NCI-H748 (cell line): ENCODE measurements at regions not wholly inside any gene's neighbourhood (a gene's known extent, or its start where the extent isn't known, plus 50 kb on each side); places are given as distances from the start of the nearest gene placed in this dataset.
"Not testable (repeated sequence)": the region's sequence is repeated elsewhere in the genome, so short reads cannot be mapped to it uniquely, and the experiment has no call there.

ENCODE experiments used
- DNase-seq: peaks from one replicate; lab custom pipeline; 2025; ENCODE audit not compliant: unreplicated experiment; lab: John Stamatoyannopoulos, UW

DNA sequence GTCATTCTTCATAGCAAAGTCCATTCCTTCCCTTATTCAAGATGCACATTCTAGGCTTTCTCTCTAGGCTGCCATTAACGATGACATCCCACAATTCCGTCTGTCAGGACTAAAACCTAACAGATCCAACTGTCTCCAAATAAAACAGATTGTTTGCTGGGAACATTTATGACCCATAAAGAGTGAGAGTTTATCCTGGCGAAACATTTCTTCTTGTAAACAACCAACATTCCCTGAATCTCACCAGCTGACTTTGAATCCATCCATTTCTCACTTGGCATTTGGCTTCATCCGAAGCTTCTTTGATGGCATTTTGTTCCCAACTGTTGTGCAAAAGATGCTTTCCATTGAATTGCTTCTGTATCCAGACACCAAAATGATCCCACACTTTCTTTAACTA is 93.1 kb downstream of the OLIG3 start:
- no peak for DNase-seq

DNA sequence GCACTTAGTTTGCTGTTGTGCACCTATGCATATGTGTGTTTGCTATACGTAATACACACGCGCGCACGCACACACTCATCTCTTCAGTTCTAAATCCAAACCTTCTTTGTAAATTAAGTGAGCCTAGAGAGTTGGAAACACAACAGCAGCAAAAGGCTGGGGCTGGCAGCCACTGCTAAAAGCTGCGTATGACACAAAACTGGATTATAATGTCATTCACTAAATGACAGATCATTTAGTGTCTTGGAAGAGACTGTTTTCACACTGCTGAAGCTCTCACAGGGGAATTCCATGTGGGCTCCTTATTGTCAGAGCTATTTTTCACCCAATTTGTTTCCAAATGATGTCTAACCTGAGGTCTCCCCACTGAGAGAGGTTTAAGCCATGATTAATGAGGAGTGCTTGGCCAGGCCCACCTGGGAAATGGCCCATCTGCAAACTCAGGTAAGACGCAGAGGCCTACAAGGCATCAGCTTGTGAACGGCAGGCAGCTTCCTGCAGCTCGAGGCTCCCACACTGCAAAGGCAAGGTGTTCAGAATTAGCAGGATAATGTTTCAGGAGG is 94.2 kb downstream of the OLIG3 start:
- DNase-seq = peak; percentile 26

DNA sequence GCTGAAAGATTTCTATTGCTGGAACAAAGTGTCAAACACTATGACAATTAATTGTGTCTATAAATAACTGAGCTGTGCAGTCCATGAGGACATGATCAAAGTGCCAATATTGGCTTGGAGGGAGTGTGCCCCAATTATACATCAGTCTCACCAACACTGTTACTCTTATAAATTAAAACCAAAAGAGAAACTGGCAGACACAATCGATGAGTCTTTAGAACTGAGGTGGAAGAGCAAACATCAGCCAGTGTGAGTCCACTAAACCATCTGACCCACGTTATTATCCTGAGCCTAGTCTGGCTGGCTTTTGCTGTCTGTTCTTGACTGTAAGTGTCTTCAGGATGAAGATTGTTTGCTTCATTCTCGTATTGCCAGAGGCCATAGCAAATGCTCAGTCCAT is 98.9 kb downstream of the OLIG3 start:
- DNase-seq = peak; percentile 24

DNA sequence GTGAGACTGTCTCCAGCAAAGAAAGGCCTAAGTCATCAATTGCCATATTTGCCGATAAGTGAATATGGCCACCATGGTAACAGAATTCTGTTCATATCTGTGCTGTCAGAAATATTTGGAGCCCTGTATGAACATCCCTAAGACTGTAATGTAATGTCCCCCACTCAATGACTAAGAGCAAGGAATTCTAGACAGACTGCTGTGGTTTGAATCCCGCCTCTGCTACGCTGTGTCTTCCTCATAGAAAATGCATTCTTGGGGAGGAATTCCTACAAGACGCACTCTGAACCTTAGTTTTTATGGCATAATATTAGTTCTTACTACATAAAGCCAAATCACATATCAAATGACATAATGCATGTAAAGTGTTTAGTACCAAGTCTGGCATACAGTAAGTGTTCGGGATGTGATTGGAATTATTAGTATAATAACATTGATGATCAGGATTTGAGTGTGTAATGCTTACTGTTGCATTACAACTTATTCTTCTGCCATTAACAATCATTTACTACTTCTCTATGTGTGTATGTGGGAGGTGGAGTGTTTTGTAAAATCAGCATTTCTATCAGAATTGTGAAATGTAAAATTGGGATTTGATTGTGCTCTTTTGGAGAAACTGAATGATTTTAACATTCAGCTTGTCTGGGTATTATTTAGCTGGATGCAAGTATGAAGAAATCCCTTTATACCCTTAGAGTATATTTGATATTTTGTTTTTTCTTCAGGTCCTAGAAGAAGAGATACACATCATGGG is 103.0 kb downstream of the OLIG3 start:
- DNase-seq = no peak

DNA sequence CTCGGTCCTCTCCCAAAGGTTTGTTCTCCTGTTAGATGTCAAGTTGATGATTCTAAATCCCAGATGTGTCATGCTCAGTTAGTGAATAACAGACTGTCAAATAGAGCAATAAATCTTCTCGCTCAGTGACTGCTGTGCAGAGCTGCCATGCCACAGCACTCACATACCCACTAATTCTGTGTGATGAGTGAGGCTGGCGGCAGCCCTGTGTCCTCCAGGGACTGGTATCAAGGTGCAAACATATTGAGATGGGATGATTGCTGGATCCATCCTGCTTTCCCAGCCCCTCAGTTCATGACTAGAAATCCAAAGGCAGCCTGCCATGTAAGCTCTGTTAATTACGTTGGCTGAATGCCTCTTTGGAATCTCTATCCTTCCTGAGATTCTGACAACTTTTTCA is 103.9 kb downstream of the OLIG3 start:
- peak; percentile 29 for DNase-seq

DNA sequence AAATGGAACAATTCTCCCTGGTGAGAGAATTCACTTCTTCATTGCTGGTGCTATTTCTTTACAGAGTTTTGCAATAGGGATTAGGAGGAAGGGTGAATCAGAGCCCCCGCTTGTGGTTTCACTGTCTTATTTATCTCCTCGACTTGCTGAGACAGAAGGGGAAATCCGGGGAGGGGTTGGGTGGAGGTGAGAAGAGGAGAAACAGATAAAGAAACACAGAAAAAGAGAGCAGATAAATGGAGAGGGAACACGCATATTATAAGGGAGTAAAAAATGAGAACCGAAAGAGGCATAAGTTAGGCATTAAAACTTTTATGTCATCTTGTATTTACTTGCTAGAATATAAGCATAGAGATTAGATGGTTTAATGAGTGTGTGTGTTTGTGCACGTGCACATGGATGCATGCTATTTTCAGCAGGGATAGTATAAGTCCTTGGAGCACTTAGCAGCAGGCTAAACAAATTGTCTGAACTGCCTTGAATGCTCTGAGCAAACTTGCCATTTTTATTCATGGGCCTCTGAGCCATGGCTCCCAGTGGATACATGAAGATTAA is 105.0 kb downstream of the OLIG3 start:
- no peak for DNase-seq

DNA sequence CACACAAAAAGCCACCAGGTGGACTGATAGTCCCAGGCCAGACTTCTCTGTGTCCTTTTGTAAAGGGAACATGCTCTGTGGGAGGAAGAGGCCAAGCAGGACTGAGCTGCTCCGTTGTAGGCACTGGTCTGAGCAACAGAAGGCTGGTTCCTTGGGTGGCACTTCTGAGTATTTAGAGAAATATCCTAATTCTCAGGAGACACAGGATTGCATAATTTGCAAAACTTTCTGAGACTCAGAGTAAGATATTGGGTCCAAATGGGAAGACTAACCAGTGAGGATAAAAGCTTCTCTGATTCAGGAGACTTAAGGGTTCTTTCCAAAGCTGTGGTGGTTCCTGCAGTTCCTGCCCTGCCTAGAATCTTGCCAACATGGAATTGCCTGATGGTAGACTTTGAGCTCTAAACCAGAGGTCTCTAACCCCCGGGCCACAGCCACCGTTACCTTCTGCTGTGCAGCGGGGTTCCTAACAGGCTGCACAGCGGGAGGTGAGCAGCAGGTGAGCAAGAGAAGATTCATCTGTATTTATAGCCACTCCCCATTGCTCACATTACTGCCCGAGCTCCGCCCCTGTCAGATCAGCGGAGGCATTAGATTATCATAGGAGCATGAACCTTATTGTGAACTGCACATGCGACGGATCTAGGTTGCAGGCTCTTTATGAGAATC is 107.0 kb downstream of the OLIG3 start:
- DNase-seq = peak; percentile 65

DNA sequence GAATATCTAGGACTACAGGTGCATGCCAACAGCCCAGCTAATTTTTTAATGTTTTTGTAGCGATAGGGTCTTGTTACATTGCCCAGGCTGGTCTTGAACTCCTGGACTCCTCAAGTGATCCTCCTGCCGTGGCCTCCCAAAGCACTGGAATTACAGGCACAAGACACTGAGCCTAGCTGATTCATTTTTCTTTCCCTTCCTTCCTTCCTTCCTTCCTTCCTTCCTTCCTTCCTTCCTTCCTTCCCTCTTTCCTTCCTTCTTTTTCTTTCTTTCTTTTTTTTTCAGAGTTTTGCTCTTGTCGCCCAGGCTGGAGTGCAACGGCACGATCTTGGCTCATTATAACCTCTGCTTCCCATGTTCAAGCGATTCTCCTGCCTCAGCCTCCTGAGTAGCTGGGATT is 110.9 kb downstream of the OLIG3 start:
- DNase-seq = not testable (repeated sequence)

DNA sequence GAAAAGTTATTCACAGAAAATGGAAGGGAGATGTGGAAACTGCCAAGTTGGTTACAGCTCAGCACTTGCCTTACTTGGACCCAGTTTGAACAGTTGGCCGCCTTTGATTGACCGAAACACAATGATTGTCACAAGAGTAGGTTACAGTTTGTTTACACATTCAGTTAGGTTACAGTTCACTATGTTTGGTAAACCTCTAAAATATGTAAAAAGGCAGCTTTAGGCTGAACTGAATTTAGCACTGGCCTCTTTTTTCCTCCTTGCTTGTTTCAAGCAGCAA is 116.2 kb downstream of the OLIG3 start:
- DNase-seq = no peak

DNA sequence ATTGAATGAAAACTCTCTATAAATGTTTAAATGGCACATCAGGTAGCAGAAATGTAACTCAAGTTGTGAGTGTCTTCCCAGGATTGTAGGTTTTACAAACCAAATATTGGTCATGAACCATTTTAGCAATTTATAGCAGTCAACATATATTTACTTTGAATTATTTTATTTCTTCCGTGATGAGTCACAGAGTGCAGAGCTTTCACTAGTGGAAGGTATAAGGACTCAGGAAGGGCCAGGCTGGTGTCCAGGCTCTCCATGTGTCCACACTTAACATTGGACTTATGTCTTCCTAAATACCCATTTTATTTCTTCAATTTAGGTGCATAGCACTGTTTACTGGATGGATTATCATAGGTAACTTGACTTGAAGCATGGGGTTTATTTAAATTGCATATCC is 120.9 kb downstream of the OLIG3 start:
- no peak for DNase-seq

DNA sequence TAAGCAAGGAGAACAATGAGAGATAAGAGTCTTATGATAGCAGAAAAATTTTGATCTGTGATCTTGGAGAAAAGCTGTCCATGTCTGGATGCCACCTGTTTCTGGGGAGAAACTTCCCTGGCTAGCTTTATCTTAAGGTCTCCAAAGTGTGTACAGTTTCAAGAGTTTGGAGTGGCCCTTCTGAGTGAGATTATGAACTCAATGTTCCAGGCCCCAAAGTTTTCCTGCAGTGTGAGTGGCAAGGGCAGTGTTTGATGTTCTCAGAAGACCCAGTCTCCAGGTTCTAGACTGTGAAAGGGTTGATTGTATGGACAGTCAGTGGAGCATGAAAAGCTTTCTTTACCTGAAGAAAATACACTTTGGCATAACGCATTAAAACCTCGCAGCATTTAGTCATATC is 121.7 kb downstream of the OLIG3 start:
- no peak for DNase-seq

DNA sequence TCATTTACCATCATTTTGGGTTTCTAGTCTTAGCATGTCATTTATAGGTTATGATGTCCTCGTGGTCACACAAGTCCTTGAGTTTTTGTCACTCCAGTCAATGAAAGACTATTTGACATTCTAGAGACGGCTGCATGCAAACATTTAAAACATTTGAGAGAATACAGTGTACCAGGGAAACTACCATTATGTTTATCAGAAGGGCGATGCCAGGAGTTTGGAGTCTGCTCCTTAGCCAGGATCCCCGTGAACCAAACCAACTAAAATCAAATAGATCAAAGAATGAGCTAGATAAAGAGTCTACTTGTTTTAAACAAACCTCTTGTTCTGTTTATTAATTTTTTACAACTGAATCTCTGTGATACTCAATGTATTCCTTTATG is 122.6 kb downstream of the OLIG3 start:
- no peak for DNase-seq

DNA sequence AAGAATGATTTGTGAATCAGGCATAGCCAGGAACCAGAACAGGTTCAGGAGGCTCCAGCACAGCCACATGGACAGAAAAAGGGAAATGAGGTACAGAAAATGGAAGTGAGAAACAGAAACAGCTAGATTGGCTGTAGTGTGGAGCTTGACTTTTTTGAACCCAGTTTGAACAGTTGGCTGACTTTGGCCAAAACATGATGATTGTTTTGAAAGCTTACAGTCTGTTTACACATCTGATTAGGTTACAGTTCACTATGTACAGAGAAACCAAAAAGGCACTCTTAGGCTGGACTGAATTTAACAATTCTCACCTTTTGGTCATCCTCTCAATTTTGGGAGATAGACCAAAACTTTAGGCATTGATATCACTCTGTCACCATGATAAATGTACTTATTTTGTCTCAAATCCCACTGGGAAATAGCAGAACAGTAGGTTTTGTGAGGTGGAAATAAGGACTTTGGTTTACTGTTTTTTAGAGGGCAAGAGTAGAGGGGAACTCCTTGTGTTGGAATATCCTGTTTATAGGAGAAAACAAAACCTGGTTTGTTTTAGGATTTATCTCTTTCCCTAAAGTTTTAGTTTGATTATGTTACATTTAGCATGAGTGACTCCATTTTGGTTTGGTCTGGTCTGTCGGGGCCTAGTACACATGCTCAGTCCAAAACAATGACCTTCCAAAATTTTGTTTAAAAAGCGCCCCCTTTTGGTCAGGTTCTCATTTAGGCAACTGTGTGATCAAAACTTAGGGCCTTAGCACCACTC is 123.1 kb downstream of the OLIG3 start:
- DNase-seq = peak; percentile 7

DNA sequence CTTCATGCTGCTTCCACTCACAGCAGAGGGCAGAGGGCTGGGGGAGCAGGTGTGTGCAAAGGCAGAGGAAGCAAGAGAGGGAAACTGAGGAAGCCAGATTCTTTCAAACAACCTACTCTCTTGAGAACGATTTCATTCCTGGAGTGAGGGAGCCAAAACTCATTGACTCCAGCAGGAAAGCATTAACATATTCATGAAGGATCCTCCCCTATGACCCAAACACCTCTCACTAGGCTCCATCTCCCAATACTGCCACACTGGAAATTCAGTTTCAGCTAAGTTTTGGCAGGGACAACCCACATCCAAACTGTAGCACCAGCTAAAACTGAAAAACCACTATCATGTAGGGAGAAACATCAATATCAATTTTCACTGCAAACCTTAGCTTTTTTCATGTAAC is 125.1 kb downstream of the OLIG3 start:
- DNase-seq = no peak

DNA sequence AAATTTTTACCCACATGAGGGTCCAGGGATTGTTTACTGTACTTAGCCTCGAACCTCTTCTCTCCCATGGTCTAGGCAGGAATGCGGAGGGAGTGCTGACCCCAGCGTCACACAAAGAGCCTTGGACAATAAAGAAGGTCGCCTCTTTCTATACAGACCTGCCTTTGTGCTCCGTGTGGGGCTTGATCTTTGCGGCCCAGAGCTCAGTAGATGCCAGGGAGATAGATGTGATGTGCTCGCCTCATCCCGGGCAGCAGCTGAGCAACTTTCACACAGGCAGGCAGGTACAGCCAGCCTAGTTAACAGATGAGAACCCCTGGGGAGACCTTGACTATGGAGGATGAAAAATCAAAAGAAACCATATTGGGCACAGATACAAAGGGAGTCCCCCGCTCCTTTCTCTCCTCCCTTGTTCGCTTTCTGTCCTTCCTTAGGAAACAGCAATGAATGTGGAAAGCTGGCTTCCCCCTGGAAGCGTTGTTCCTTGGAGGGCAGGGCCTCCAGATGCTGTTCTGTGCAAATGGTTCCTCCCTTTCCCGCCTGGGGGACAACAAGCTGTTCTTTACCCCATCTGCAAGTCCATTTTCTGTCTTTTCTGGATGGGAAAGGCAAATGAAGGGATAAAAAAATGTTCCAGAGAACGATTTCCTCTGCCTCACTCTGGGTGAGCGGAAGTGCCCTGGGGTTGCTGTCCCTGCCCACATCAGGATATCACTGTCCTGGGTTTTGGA is 128.3 kb downstream of the OLIG3 start:
- DNase-seq = no peak

DNA sequence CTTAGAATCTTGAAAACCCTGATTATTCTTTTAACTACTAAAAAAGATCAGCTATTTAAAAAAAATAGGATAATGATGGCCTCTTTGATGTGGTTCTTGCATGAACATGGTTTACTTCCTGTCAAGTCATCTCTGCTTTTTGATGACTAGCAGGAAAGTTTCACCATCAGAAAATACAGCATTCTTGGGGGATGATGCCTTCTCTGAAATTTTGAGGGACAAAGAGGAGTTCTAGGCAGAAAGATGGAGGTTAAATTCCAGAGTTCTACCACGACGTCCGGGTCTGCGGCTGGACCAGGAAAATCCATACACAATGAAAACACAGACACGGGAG is 130.4 kb downstream of the OLIG3 start:
- DNase-seq = no peak

DNA sequence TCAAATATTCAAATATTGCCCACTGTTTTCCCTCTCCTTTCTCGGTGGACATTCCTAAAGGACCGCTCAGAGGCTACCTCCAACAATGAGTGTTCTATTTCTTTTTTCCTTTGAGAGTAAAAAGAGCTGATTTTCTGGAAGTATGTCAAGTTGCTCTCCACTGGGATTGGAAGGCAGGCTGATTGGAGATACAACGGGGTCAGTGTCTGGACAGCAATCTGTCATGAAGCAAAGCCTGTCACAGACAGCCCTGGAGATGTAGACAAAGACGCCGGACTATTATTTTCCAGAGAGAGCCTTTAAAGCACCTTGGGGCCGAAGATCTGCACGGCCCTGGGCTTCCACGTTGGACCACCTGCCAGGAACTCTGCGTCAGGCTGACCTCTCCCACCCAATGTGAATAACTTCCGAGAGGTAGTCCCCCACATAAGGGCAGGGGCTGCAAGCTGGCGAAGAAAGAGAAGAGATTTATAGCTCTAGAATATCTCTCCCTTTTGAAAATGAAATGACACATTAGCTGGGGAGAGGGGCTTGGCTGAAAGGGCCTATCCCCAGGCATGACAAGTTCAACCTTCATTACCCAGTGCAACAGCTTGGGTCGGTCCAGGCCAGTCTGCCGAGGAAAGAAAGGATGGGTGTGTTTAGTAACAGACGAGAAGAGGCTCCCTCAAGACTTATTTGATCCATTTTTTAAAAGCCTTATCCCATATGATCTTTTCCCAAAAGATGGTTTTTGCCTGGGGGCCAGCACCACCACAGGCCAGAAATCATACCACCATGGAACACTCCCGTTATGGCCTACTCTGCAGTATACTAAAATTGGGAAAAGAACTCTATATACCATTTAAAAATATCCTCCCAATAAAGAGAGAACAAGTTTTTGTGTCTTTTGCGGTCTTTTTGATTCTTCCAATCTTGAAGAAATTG is 131.1 kb downstream of the OLIG3 start:
- no peak for DNase-seq

DNA sequence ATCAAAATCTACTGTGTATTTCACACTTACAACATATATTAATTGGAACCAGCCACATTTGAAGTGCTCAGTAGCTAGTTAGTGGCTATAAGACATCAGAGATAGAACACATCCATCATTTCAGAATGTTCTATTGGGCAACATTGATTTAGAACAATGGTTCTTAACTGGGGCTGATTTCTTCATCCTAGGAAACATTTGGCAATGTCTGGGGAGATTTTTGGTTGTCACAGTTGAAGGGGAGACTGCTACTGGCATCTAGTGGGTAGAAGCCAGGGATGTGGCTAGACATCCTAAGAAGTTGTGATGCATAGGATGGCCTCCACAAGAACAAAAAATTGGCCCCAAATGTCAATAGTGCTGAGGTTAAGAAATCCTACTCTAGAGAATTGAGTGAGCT is 132.5 kb downstream of the OLIG3 start:
- DNase-seq = no peak

DNA sequence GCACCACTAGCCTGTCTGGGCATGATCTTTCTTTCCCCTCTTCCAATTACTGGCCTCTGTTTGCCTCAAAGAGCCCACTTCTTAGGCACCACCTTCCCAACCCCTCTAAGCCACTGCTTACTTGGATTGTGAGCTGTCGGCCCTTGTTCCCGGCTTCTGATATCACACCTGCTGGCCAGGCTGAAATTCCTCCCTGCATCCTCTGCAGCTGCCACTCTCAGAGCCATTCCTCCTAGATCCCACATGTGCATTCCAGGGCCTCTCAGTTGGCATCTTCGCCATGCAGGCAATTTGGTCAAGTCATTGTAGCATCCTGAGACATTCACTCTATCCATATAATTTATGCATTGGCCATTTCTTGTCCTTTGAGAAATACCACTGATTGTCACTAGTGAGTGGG is 135.9 kb downstream of the OLIG3 start:
- DNase-seq = no peak

DNA sequence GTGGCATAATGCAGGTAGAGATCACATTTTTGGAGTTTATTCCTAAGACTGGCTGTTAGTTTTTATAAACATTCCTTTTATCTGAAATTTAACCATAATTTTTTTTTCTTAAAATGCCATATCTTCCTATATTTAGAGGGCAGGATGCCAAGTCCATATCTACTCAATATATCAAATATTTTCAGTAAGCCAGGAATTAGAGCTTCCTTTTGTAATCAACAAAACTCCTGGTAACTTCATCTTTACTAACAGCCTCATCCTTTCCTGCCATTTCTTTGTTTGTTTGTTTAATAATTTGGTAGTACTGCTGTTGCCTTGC is 136.3 kb downstream of the OLIG3 start:
- no peak for DNase-seq
